Tibial nerve (tissue), 4 donors: ENCODE measurements at regions not wholly inside any gene's neighbourhood (a gene's known extent, or its start where the extent isn't known, plus 50 kb on each side); places are given as distances from the start of the nearest gene placed in this dataset.

ENCODE experiments used
- DNase-seq, 2 donors: peaks; one replicate each; pipeline ENCODE4 v3.0.0-alpha.2; 2019; ENCODE audit warnings: low spot score in 2 of 2
- H3K27ac ChIP-seq, 4 donors: fragments of 200-600 bp; sonication (generic) in 3 of 4; one replicate each; pipeline ENCODE4 v1.5.1; 2017 to 2019; ENCODE audit warnings: mild to moderate bottlenecking in 1 of 4
- H3K27me3 ChIP-seq, 2 donors: fragments of 200-600 bp; sonication (generic) in 1 of 2; one replicate each; pipeline versions ENCODE4 v1.5.1 to v1.6.0; 2017 to 2019
- H3K36me3 ChIP-seq, 3 donors: fragments of 200-600 bp; sonication (generic); one replicate each; pipeline ENCODE4 v1.5.1; 2018 to 2019
- H3K4me1 ChIP-seq, 4 donors: fragments of 200-600 bp; sonication (generic) in 3 of 4; one replicate each; pipeline ENCODE4 v1.5.1; 2017 to 2019
- H3K4me3 ChIP-seq, 4 donors: fragments of 200-600 bp; sonication (generic) in 3 of 4; one replicate each; pipeline ENCODE4 v1.5.1; 2017 to 2019; ENCODE audit warnings: mild to moderate bottlenecking in 1 of 4, moderate library complexity in 1 of 4
- H3K9me3 ChIP-seq, 4 donors: fragments of 200-600 bp; sonication (generic) in 3 of 4; one replicate each; pipeline ENCODE4 v1.5.1; 2017 to 2019
- EP300 ChIP-seq, 2 donors: sonication (generic); formaldehyde crosslinking; IDR thresholded peaks; one replicate each; pipeline ENCODE4 v1.6.1; 2017; ENCODE audit warnings: antibody characterized with exemption in 2 of 2, mild to moderate bottlenecking in 1 of 2
- POLR2A ChIP-seq, 2 donors: fragments of 450-650 bp; IDR thresholded peaks; one replicate each; pipeline ENCODE4 v1.6.1; 2017; ENCODE audit warnings: antibody characterized with exemption in 2 of 2, mild to moderate bottlenecking in 2 of 2, moderate library complexity in 2 of 2
- WGBS, 2 donors: methylation state at CpG; one replicate each; pipeline ENCODE4 v1.1.5; 2018; 5-methylcytosine and 5-hydroxymethylcytosine counted together
- TF ChIP-seq, protein P1 (sequence below), 5 experiments: fragments of 200-600 bp in 3 of 5; fragments of 450-650 bp in 2 of 5; sonication (generic) in 3 of 5; IDR thresholded peaks; one replicate each; pipeline ENCODE4 v1.5.1; 2016 to 2019; ENCODE audit warnings: antibody characterized with exemption in 5 of 5, mild to moderate bottlenecking in 3 of 5, moderate library complexity in 2 of 5

DNA sequence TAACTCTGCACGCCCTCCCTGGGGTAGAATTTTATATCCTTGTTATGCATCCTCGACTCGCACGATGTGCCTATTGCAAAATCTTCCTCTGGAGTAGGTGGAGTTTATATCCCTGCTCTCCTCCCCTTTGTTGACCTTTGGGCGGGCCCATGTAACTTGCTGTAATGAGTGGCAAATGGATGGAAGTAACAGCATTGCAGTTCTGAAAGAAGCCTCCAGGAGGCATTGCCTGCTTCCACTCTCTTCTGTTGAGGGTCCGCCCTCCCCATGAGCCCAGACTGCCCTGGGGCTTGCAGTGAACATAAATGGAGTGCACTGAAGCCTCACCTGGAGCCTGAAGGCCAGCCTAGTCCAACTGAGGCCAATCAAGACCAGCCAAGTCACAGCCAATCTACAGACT lies 62.2 kb upstream of the GRIK3 start:
- no peak for DNase-seq
- H3K9me3 ChIP-seq: no peaks in the 10 kb centered on the region
- TF ChIP-seq POLR2A (IDR thresholded peaks at IDR 0.05) (no peak), EP300 (IDR thresholded peaks at IDR 0.05) (no peak)
- TF ChIP-seq, protein P1, sequence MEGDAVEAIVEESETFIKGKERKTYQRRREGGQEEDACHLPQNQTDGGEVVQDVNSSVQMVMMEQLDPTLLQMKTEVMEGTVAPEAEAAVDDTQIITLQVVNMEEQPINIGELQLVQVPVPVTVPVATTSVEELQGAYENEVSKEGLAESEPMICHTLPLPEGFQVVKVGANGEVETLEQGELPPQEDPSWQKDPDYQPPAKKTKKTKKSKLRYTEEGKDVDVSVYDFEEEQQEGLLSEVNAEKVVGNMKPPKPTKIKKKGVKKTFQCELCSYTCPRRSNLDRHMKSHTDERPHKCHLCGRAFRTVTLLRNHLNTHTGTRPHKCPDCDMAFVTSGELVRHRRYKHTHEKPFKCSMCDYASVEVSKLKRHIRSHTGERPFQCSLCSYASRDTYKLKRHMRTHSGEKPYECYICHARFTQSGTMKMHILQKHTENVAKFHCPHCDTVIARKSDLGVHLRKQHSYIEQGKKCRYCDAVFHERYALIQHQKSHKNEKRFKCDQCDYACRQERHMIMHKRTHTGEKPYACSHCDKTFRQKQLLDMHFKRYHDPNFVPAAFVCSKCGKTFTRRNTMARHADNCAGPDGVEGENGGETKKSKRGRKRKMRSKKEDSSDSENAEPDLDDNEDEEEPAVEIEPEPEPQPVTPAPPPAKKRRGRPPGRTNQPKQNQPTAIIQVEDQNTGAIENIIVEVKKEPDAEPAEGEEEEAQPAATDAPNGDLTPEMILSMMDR (IDR thresholded peaks at IDR 0.05): no peak
- no peaks in the 10 kb centered on the region for H3K27me3 ChIP-seq
- no peaks in the 10 kb centered on the region for H3K36me3 ChIP-seq
- H3K27ac ChIP-seq: no peak overlapping the region
- no peaks in the 10 kb centered on the region for H3K4me1 ChIP-seq
- 82 to 87% methylated on average over 6 of the region's 6 CpGs for WGBS, 2 donors
- H3K4me3 ChIP-seq: no peak overlapping the region

DNA sequence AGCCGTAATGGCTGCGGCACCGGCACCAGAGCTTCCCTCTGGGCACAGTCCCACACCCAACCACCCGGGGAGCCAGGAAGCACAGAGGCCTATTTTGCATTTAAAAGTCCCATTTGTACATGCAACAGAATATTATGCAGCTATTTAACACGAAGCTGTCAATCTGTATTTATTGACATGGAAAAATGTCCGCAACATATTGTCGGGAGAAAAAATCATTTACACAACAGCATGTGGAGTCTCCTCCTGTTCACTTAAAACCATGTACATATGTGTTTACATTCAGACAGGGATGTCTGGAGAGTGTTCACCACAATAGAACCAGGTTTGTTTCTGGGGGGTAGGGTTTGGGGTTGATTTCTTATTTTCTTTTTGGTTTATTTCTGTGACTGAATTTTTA lies 63.4 kb upstream of the GRIK3 start:
- Histone ChIP-seq H3K4me1 (no peaks in the 10 kb centered on the region), H3K36me3 (no peaks in the 10 kb centered on the region), H3K27me3 (no peaks in the 10 kb centered on the region), H3K4me3 (no peak overlapping the region), H3K9me3 (no peaks in the 10 kb centered on the region), H3K27ac (no peak overlapping the region)
- WGBS, 2 donors: 60 to 80% methylated on average over 7 of the region's 7 CpGs
- TF ChIP-seq, protein P1 (IDR thresholded peaks at IDR 0.05): no peak
- DNase-seq: no peak

DNA sequence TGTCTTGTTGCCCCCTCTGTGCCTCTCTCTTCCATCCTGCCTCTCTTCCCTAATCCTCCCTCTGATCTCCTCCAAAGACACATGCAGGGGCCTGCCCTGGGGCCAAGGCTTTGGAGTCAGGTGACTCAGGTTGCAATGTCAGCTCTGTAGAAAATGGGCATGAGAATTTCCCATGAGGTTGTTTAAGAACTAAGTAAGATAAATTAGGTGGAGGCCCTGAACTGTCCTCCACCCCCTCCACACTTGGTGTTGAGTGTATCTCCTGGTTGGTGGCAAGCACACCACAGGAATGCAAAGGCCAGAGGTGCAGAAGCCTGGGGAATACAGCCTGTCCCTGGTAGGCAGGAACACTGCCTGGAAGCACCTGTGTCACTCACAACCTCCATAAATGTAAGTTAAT lies 63.9 kb upstream of the GRIK3 start:
- DNase-seq: no peak
- TF ChIP-seq, protein P1 (IDR thresholded peaks at IDR 0.05): no peak
- no peak for TF ChIP-seq EP300 (IDR thresholded peaks at IDR 0.05)
- TF ChIP-seq POLR2A (IDR thresholded peaks at IDR 0.05): no peak
- H3K9me3 ChIP-seq: no peaks in the 10 kb centered on the region

DNA sequence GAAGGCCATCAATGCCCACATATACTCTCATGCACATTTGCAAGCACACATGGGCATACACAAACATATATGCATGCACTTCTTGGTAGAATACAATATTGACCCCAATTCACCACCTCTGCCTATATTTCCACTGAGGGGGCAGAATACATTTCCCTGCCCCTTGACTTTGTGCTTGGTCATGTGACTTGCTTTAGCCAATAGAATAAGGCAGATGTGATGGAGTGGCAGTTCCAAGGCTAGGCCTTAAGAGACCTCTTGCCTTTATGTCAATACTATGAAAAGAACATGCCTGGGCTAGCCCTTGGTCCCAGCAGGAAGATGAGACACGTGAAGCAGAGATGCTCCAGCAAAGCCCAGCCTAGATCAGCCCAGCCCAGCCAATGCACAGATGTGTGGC lies 66.0 kb upstream of the GRIK3 start:
- Histone ChIP-seq H3K27ac (no peak overlapping the region), H3K27me3 (no peaks in the 10 kb centered on the region), H3K4me3 (no peak overlapping the region), H3K36me3 (no peaks in the 10 kb centered on the region), H3K4me1 (no peaks in the 10 kb centered on the region), H3K9me3 (no peaks in the 10 kb centered on the region)
- WGBS, 2 donors: 42 to 47% methylated on average over 1 of the region's 1 CpG
- no peak for DNase-seq
- TF ChIP-seq EP300 (IDR thresholded peaks at IDR 0.05) (no peak), POLR2A (IDR thresholded peaks at IDR 0.05) (no peak)
- TF ChIP-seq, protein P1 (IDR thresholded peaks at IDR 0.05): no peak

More for the DNA sequence above, 63.9 kb upstream of the GRIK3 start:
- Histone ChIP-seq H3K4me1 (no peaks in the 10 kb centered on the region), H3K4me3 (no peak overlapping the region), H3K27me3 (no peaks in the 10 kb centered on the region), H3K27ac (no peak overlapping the region), H3K36me3 (no peaks in the 10 kb centered on the region)

DNA sequence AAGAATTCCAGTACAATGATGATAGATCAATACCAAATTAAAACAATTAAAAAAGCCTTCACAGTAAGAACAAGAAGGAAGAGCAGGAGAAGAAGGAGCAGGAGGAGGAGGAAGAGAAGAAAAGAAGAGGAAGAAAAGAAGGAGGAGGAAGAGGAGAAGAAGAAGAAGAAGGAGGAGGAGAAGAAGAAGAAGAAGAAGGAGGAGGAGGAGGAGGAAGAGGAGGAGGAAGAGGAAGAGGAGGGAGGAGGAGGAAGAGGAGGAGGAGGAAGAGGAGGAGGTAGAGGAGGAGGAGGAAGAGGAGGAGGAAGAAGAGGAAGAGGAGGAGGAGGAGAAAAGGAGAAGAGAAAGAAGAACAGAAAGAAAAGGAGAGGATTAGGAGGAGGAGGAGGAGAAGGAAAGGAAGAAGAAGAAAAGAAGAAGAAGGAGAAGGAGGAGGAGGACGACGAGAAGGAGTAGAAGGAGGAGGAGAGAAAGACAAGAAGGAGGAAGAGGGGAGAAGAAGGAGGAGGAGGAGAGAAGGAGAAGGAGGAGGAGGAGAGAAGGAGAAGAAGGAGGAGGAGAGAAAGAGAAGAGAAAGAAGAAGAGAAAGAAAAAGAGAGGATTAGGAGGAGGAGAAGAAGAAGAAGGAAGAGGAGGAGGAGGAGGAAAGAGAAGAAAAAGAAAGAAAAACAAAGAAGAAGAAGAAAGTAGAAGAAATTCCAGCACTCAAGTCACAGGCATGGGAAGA lies 68.5 kb upstream of the GRIK3 start:
- Histone ChIP-seq H3K9me3 (no peaks in the 10 kb centered on the region), H3K4me1 (no peaks in the 10 kb centered on the region), H3K27ac (no peak overlapping the region), H3K36me3 (no peaks in the 10 kb centered on the region), H3K4me3 (no peak overlapping the region), H3K27me3 (no peaks in the 10 kb centered on the region)
- 79 to 93% methylated on average over 2 of the region's 2 CpGs for WGBS, 2 donors
- TF ChIP-seq POLR2A (IDR thresholded peaks at IDR 0.05) (no peak), EP300 (IDR thresholded peaks at IDR 0.05) (no peak)
- TF ChIP-seq, protein P1 (IDR thresholded peaks at IDR 0.05): no peak
- DNase-seq: no peak
